ENCODE measurements at regions not wholly inside any gene's neighbourhood (a gene's known extent, or its start where the extent isn't known, plus 50 kb on each side); places are given as distances from the start of the nearest gene placed in this dataset.

GRCh38 chr9:82449986-82450385 lies 461.4 kb downstream of the SPATA31D1 start:
- H3K9me3 Mint-ChIP-seq: peaks cover 6 to 16% (median 9%) of the 10 kb centered on the region in 7 donors
- H3K4me1 Mint-ChIP-seq: no peaks in the 10 kb centered on the region

GRCh38 chr9:82454509-82455190 lies 466.1 kb downstream of the SPATA31D1 start:
- no peak overlapping the region for H3K4me3 ChIP-seq (replicated peaks in 1 of 3; ENCODE audit: low read depth in 2 of 3, low read length in 3 of 3)
- 91% methylated on average over 1 of the region's 3 CpGs for WGBS (ENCODE audit: insufficient coverage)
- no peaks in the 10 kb centered on the region for H3K79me2 ChIP-seq (ENCODE audit: insufficient read depth, low read length)
- H3K9ac ChIP-seq (ENCODE audit: insufficient read depth, low read length, poor library complexity, severe bottlenecking): no peak overlapping the region
- no peaks in the 10 kb centered on the region for H3K27me3 ChIP-seq (ENCODE audit: control insufficient read depth in 2 of 2, insufficient read depth in 2 of 2, low read length in 2 of 2)
- no peak overlapping the region for H3K4me3 Mint-ChIP-seq
- H3K4me1 Mint-ChIP-seq: no peaks in the 10 kb centered on the region
- H3K9me3 ChIP-seq (replicated peaks in 1 of 2; ENCODE audit: control insufficient read depth in 1 of 2, insufficient read depth in 1 of 2, low read length in 2 of 2): peaks cover 0 to 5% of the 10 kb centered on the region in 2 donors
- H3K4me1 ChIP-seq (ENCODE audit: control insufficient read depth in 1 of 2, insufficient read depth in 2 of 2, low read length in 2 of 2): no peaks in the 10 kb centered on the region
- no peak overlapping the region for H2AFZ ChIP-seq (ENCODE audit: insufficient read depth, low read depth, low read length, poor library complexity, severe bottlenecking)
- H3K36me3 Mint-ChIP-seq: no peaks in the 10 kb centered on the region
- no peaks in the 10 kb centered on the region for H4K20me1 ChIP-seq (ENCODE audit: insufficient read depth, low read length)
- no peaks in the 10 kb centered on the region for H3K36me3 ChIP-seq (replicated peaks in 1 of 2; ENCODE audit: control insufficient read depth in 1 of 2, insufficient read depth in 2 of 2, low read length in 2 of 2)
- intact Hi-C loops (cut with micrococcal nuclease): no loop called here
- H3K9me3 Mint-ChIP-seq: peaks cover 0 to 7% (median 5%) of the 10 kb centered on the region in 7 donors
- TF ChIP-seq CTCF (IDR thresholded peaks at IDR 0.05): no peak
- H3K27ac Mint-ChIP-seq: no peak overlapping the region
- H3K27me3 Mint-ChIP-seq (ENCODE audit: low read depth in 3 of 3): no peaks in the 10 kb centered on the region
- DNase-seq: no peak
- no peak overlapping the region for H3K27ac ChIP-seq (ENCODE audit: low read depth in 1 of 2, low read length in 2 of 2)
- no peak overlapping the region for H3K4me2 ChIP-seq (replicated peaks; ENCODE audit: extremely low read depth, low read length, poor library complexity, severe bottlenecking)

More at GRCh38 chr9:82449986-82450385, 461.4 kb downstream of the SPATA31D1 start:
- no peaks in the 10 kb centered on the region for H4K20me1 ChIP-seq (ENCODE audit: insufficient read depth, low read length)
- no peak overlapping the region for H3K27ac Mint-ChIP-seq
- TF ChIP-seq CTCF (IDR thresholded peaks at IDR 0.05): no peak
- no peak overlapping the region for H3K27ac ChIP-seq (ENCODE audit: low read depth in 1 of 2, low read length in 2 of 2)
- H3K4me1 ChIP-seq (ENCODE audit: control insufficient read depth in 1 of 2, insufficient read depth in 2 of 2, low read length in 2 of 2): no peaks in the 10 kb centered on the region
- no peak overlapping the region for H3K4me3 Mint-ChIP-seq
- DNase-seq: no peak
- H3K27me3 ChIP-seq (ENCODE audit: control insufficient read depth in 2 of 2, insufficient read depth in 2 of 2, low read length in 2 of 2): no peaks in the 10 kb centered on the region
- H3K9ac ChIP-seq (ENCODE audit: insufficient read depth, low read length, poor library complexity, severe bottlenecking): no peak overlapping the region
- no peak overlapping the region for H2AFZ ChIP-seq (ENCODE audit: insufficient read depth, low read depth, low read length, poor library complexity, severe bottlenecking)
- H3K27me3 Mint-ChIP-seq (ENCODE audit: low read depth in 3 of 3): no peaks in the 10 kb centered on the region
- peaks cover 12 to 15% of the 10 kb centered on the region in 2 donors for H3K9me3 ChIP-seq (replicated peaks in 1 of 2; ENCODE audit: control insufficient read depth in 1 of 2, insufficient read depth in 1 of 2, low read length in 2 of 2)
- H3K79me2 ChIP-seq (ENCODE audit: insufficient read depth, low read length): no peaks in the 10 kb centered on the region
- intact Hi-C loops (cut with micrococcal nuclease): no loop called here
- H3K4me2 ChIP-seq (replicated peaks; ENCODE audit: extremely low read depth, low read length, poor library complexity, severe bottlenecking): no peak overlapping the region
- H3K36me3 Mint-ChIP-seq: no peaks in the 10 kb centered on the region
- H3K4me3 ChIP-seq (replicated peaks in 1 of 3; ENCODE audit: low read depth in 2 of 3, low read length in 3 of 3): no peak overlapping the region
- H3K36me3 ChIP-seq (replicated peaks in 1 of 2; ENCODE audit: control insufficient read depth in 1 of 2, insufficient read depth in 2 of 2, low read length in 2 of 2): no peaks in the 10 kb centered on the region

Data from CD14-positive monocyte (primary cell).